C4-2B (cell line): ENCODE measurements at regions not wholly inside any gene's neighbourhood (a gene's known extent, or its start where the extent isn't known, plus 50 kb on each side); places are given as distances from the start of the nearest gene placed in this dataset.

ENCODE experiments used
- ZFX ChIP-seq: fragments of 450-650 bp; IDR thresholded peaks from 2 replicates; pipeline ENCODE4 v1.6.1; 2017
- TF ChIP-seq, protein P1 (sequence below): fragments of 450-650 bp; conservative IDR thresholded peaks from 2 replicates; pipeline ENCODE4 v1.5.1; 2017; ENCODE audit warnings: mild to moderate bottlenecking

DNA sequence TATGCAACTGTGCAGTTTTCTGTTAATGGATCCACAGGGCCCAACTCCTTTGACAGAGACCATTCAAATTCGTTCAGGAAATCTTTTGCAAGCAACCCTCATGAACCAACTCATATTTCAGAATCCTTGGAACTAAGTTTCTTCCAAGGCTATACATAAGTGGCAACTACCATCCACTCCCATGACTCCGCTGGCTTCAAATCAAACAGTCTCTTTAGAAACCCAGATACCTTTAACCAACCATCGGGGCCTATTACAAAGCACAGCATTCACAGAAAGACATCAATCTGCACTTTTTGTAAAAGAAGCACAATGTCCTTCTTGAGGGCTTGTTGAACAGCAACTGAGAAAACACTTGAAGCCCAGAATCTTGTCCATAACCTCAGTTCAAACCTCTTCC lies 526.9 kb downstream of the DTWD2 start:
- TF ChIP-seq, protein P1, sequence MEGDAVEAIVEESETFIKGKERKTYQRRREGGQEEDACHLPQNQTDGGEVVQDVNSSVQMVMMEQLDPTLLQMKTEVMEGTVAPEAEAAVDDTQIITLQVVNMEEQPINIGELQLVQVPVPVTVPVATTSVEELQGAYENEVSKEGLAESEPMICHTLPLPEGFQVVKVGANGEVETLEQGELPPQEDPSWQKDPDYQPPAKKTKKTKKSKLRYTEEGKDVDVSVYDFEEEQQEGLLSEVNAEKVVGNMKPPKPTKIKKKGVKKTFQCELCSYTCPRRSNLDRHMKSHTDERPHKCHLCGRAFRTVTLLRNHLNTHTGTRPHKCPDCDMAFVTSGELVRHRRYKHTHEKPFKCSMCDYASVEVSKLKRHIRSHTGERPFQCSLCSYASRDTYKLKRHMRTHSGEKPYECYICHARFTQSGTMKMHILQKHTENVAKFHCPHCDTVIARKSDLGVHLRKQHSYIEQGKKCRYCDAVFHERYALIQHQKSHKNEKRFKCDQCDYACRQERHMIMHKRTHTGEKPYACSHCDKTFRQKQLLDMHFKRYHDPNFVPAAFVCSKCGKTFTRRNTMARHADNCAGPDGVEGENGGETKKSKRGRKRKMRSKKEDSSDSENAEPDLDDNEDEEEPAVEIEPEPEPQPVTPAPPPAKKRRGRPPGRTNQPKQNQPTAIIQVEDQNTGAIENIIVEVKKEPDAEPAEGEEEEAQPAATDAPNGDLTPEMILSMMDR = no peak
- TF ChIP-seq ZFX = no peak
